C4-2B (cell line): ENCODE measurements at regions not wholly inside any gene's neighbourhood (a gene's known extent, or its start where the extent isn't known, plus 50 kb on each side); places are given as distances from the start of the nearest gene placed in this dataset.

ENCODE experiments used
- H3K27ac ChIP-seq: fragments of 450-650 bp; 2 replicates; pipeline ENCODE4 v1.5.1; 2017
- ZFX ChIP-seq: fragments of 450-650 bp; IDR thresholded peaks from 2 replicates; pipeline ENCODE4 v1.6.1; 2017
- TF ChIP-seq, protein P1 (sequence below): fragments of 450-650 bp; conservative IDR thresholded peaks from 2 replicates; pipeline ENCODE4 v1.5.1; 2017; ENCODE audit warnings: mild to moderate bottlenecking

DNA sequence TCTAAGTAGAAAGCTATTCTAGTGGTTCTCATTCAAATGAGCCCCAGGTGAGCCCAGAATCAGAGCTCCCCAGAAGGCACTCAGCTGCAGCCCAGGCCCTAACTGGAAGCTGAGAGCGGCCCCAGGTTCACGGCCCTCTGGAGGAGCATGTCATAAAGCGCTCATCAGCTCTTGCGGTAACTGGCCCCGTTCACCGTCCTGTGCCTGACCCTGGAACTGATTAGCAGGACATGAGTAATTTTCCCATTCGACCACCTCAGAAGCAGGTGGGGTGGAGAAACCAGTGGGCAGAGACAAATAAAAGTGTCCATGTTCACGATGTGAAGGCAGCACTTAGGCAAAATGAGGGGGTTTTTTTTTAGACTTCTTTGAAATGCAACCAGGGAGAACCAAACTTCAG lies 136.1 kb upstream of the LYZL2 start:
- H3K27ac ChIP-seq: no peak overlapping the region
- no peak for TF ChIP-seq ZFX
- TF ChIP-seq, protein P1, sequence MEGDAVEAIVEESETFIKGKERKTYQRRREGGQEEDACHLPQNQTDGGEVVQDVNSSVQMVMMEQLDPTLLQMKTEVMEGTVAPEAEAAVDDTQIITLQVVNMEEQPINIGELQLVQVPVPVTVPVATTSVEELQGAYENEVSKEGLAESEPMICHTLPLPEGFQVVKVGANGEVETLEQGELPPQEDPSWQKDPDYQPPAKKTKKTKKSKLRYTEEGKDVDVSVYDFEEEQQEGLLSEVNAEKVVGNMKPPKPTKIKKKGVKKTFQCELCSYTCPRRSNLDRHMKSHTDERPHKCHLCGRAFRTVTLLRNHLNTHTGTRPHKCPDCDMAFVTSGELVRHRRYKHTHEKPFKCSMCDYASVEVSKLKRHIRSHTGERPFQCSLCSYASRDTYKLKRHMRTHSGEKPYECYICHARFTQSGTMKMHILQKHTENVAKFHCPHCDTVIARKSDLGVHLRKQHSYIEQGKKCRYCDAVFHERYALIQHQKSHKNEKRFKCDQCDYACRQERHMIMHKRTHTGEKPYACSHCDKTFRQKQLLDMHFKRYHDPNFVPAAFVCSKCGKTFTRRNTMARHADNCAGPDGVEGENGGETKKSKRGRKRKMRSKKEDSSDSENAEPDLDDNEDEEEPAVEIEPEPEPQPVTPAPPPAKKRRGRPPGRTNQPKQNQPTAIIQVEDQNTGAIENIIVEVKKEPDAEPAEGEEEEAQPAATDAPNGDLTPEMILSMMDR: no peak

DNA sequence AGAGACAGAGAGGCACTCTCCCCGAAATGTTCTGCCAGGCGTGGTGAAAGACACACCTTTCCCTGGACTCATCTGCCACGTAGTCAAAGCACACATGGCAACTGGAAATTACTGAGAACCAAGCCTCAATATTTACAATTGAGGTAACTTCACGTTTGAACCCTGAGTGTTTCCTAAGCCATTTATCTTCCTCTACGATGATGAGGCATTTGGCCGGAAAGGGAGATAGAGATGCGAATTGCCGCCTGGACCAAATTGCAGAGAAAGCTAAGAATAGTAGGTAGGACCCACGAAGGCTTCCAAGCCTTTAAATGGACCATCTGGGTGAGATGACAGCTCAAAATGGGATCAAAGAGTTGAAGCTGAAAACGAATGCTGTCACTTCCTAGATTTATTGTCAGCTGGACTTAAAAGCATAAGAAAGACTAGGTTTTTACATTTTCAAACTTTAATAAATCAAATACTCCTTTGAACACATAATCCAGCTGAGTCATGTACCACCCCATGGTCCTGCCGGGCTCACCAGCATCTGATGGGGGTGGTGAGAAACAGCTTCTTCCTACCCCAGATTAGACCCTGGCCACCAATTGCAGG lies 135.6 kb upstream of the LYZL2 start:
- TF ChIP-seq, protein P1: no peak
- no peak for TF ChIP-seq ZFX
- H3K27ac ChIP-seq: no peak overlapping the region

DNA sequence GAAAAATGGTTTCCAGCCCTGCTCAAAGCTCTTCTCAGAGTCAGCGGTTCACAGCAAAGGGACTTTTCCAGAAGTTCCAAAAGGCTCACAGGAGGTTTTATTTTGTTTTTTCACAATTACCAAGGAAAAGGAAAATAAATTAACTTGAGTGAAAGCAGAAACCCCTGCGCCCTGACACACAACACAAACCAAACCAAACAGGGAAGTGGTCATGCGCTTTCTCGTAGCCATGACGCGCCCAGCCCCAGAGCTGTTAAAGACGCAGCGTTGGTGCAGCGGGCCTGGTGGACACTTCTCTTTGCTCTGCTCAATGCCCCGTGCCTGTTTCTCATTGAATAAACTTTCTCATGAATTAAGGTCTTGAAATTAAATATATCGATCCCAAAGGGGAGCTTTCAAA lies 134.4 kb upstream of the LYZL2 start:
- no peak overlapping the region for H3K27ac ChIP-seq
- TF ChIP-seq, protein P1: no peak
- no peak for TF ChIP-seq ZFX

DNA sequence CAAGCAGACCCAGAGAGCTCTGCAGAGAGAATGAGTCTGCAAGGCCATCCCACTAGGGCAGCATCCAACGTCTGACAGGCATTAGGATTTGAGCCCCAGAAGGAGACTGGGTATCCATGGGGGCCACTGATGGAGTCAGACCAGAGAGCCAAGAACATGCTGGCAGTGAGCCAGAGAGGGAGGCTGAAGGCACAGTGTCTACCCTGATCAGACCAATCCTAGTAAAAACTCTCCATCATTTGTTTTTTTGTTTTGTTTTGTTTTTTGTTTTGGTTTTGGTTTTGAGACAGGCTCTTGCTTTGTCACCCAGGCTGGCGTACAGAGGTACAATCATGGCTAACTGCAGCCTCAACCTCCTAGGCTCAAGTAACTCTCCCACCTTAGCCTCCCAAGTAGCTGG lies 133.1 kb upstream of the LYZL2 start:
- H3K27ac ChIP-seq: no peak overlapping the region
- no peak for TF ChIP-seq ZFX
- TF ChIP-seq, protein P1: no peak

DNA sequence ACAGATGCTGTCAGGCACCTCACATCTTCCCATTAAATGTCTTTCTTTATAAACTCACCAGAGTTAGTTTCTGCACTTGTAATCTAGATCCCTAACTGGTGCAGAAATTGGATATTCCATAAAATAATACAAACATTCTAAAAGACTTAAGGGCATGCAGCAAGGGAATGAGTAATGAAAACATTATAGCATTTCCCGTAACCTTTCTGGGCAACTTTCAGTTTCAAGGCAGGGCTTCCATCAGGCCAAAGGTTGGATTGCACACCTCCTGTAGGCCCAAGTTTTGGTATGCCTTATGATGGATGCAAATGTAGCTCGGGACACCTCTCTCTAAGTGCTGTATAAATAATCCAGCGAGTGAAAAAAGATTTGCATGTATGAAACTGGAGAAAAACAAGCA lies 129.9 kb upstream of the LYZL2 start:
- no peak overlapping the region for H3K27ac ChIP-seq
- no peak for TF ChIP-seq ZFX
- TF ChIP-seq, protein P1: no peak

DNA sequence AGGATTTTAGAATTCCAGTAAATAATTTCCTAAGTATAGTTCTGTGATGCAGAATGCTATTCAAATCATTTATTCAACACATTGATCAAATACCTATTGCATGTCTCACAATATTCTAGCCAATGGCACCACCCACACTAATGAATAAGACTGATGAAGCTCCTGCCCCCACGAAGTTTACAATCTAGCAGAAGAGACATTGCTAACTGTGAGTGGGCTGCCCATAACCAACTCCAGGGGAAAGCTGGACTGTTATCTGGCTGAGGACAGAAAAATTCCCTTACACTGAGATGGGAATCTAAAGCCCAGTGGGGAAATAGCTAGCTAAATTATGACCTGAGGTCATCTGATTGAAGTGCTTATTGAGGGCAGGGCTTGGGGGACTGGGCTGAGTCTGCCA lies 128.8 kb upstream of the LYZL2 start:
- no peak overlapping the region for H3K27ac ChIP-seq
- TF ChIP-seq, protein P1: no peak
- no peak for TF ChIP-seq ZFX

DNA sequence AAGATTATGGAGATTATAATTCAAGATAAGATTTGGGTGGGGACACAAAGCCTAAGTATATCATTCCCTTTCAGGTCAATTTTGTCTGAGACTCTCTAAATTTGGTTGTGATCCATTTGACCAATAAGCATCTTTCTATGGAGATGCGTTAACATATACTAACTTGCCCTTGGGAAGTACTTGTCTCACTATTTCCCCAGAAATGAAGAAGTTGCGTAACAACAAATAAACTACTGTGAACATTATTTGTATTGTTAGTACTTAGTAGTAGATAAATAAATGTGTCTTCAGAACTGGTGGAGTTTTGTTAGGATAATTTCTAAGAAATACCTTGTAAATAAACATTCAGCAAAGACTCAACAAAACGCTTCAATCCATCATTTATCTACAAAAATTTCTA lies 127.3 kb upstream of the LYZL2 start:
- TF ChIP-seq ZFX: no peak
- TF ChIP-seq, protein P1: no peak

More for the DNA sequence above, 127.3 kb upstream of the LYZL2 start:
- no peak overlapping the region for H3K27ac ChIP-seq
